22Rv1 (cell line): ENCODE measurements at regions not wholly inside any gene's neighbourhood (a gene's known extent, or its start where the extent isn't known, plus 50 kb on each side); places are given as distances from the start of the nearest gene placed in this dataset.

Experiments
- H3K27ac ChIP-seq: fragments of 450-650 bp; 2 replicates; pipeline ENCODE4 v1.5.1; 2017
- CTCF ChIP-seq: fragments of 450-650 bp; IDR thresholded peaks from 2 replicates; pipeline ENCODE4 v1.5.1; 2017; ENCODE audit warnings: mild to moderate bottlenecking
- ZFX ChIP-seq: fragments of 450-650 bp; IDR thresholded peaks from 2 replicates; pipeline ENCODE4 v1.6.1; 2017; ENCODE audit warnings: antibody characterized with exemption, borderline replicate concordance

- TF ChIP-seq CTCF (no peak), ZFX (no peak)
- no peak overlapping the region for H3K27ac ChIP-seq
Measured at GRCh38 chr15:98443526-98443925, 204.8 kb upstream of the IGF1R start.

GRCh38 chr15:98444138-98444537 lies 204.2 kb upstream of the IGF1R start:
- TF ChIP-seq ZFX (no peak), CTCF (no peak)
- H3K27ac ChIP-seq: no peak overlapping the region

GRCh38 chr15:98445315-98445714 lies 203.0 kb upstream of the IGF1R start:
- no peak for TF ChIP-seq CTCF
- no peak for TF ChIP-seq ZFX
- H3K27ac ChIP-seq: no peak overlapping the region

GRCh38 chr15:98446083-98446482 lies 202.3 kb upstream of the IGF1R start:
- TF ChIP-seq ZFX (no peak), CTCF (no peak)
- no peak overlapping the region for H3K27ac ChIP-seq

GRCh38 chr15:98447069-98447468 lies 201.3 kb upstream of the IGF1R start:
- no peak for TF ChIP-seq ZFX
- TF ChIP-seq CTCF: no peak
- H3K27ac ChIP-seq: no peak overlapping the region

- H3K27ac ChIP-seq: no peak overlapping the region
- TF ChIP-seq CTCF: no peak
- no peak for TF ChIP-seq ZFX
Measured at GRCh38 chr15:98451236-98451635, 197.1 kb upstream of the IGF1R start.

GRCh38 chr15:98452238-98452637 lies 196.1 kb upstream of the IGF1R start:
- TF ChIP-seq CTCF (no peak), ZFX (no peak)
- H3K27ac ChIP-seq: no peak overlapping the region
